HepG2 (cell line): ENCODE measurements at regions not wholly inside any gene's neighbourhood (a gene's known extent, or its start where the extent isn't known, plus 50 kb on each side); places are given as distances from the start of the nearest gene placed in this dataset.

Source experiments
- ATAC-seq: fragments of 200-7000 bp; cut with Tn5 transposase; 3 replicates; pipeline ENCODE4 v1.9.1; 2020; ENCODE audit warnings: mild to moderate bottlenecking, moderate library complexity
- BruUV-seq: library from RNA; stranded (reverse); fragments of 400-500 nt; replicated peaks from 2 replicates; lab custom pipeline; 2021; lab: Mats Ljungman, UMichigan
- CTCF ChIA-PET: fragments of 300-600 bp; formaldehyde crosslinking; extraction: SDS; loops from one replicate; lab custom pipeline; 2021; ENCODE audit warnings: low total read pairs, inconsistent platforms, low intra/inter-chr PET ratio; lab: Yijun Ruan, JAX
- POLR2A ChIA-PET: fragments of 350-600 bp; sonication (Branson Sonifier 250); formaldehyde crosslinking; loops from one replicate; lab custom pipeline; 2020; ENCODE audit warnings: antibody characterized with exemption, inconsistent platforms; lab: Yijun Ruan, JAX
- DNase-seq: peaks from one replicate; pipeline ENCODE4 v3.0.0-alpha.2; 2015; ENCODE audit warnings: low spot score
- FAIRE-seq: peaks from 3 replicates; lab custom pipeline; 2011; peaks lifted over from hg19 to GRCh38; lab: Jason Lieb, UNC
- H2AFZ ChIP-seq: one replicate; pipeline ENCODE4 v1.6.1; 2011; ENCODE audit warnings: low read length, inconsistent platforms
- H3K27ac ChIP-seq: fragments of 300-600 bp; 3 replicates; pipeline ENCODE4 v1.8.0; 2011; ENCODE audit warnings: mixed run types, mild to moderate bottlenecking, mixed read lengths, low read length, inconsistent platforms; ENCODE audit not compliant: insufficient read depth; ENCODE audit errors: extremely low read length
- H3K27me3 ChIP-seq, 2 experiments: fragments of 200-600 bp in 1 of 2; 2 replicates in 1 of 2; 3 replicates in 1 of 2; pipeline versions ENCODE4 v1.6.0 to v1.8.0; 2011; ENCODE audit warnings: low read length in 2 of 2, mild to moderate bottlenecking in 2 of 2, moderate library complexity in 2 of 2, inconsistent platforms in 1 of 2; ENCODE audit not compliant: insufficient read depth in 2 of 2, control insufficient read depth in 1 of 2
- H3K36me3 ChIP-seq, 2 experiments: fragments of 200-600 bp in 1 of 2; replicated peaks in 1 of 2; 2 replicates in 1 of 2; 3 replicates in 1 of 2; pipeline versions ENCODE4 v1.5.1 to v1.8.0; 2011; ENCODE audit warnings: low read length in 2 of 2, inconsistent platforms in 1 of 2; ENCODE audit not compliant: insufficient read depth in 2 of 2, control insufficient read depth in 1 of 2
- H3K4me1 ChIP-seq: 2 replicates; pipeline ENCODE4 v1.5.1; 2012; ENCODE audit warnings: low read length, inconsistent platforms; ENCODE audit not compliant: insufficient read depth
- H3K4me2 ChIP-seq: 2 replicates; pipeline ENCODE4 v1.6.0; 2011; ENCODE audit warnings: low read depth, low read length, inconsistent platforms
- H3K4me3 ChIP-seq, 3 experiments: fragments of 200-600 bp in 1 of 3; sonication (generic), shearing (Covaris generic) in 1 of 3; replicated peaks in 1 of 3; 2 replicates each; pipeline ENCODE4 v1.5.1; 2011 to 2016; ENCODE audit warnings: low read length in 3 of 3, inconsistent platforms in 2 of 3, low read depth in 2 of 3, mild to moderate bottlenecking in 2 of 3, control low read depth in 1 of 3, mixed read lengths in 1 of 3; ENCODE audit not compliant: insufficient read depth in 1 of 3
- H3K79me2 ChIP-seq: one replicate; pipeline ENCODE4 v1.6.1; 2011; ENCODE audit warnings: low read length, inconsistent platforms; ENCODE audit not compliant: insufficient read depth
- H3K9ac ChIP-seq: 2 replicates; pipeline ENCODE4 v1.6.0; 2011; ENCODE audit warnings: mild to moderate bottlenecking, low read depth, low read length, inconsistent platforms; ENCODE audit not compliant: insufficient read depth
- H3K9me3 ChIP-seq: 2 replicates; pipeline ENCODE4 v1.5.1; 2012; ENCODE audit warnings: mild to moderate bottlenecking, low read length
- H4K20me1 ChIP-seq: 2 replicates; pipeline ENCODE4 v1.6.0; 2011; ENCODE audit warnings: inconsistent platforms, mild to moderate bottlenecking, low read length, moderate library complexity; ENCODE audit not compliant: insufficient read depth
- ATM ChIP-seq: fragments of 450-650 bp; IDR thresholded peaks from 2 replicates; pipeline ENCODE4 v1.7.1; 2017; ENCODE audit warnings: mild to moderate bottlenecking, borderline replicate concordance
- BORCS8-MEF2B ChIP-seq: sonication (generic); formaldehyde crosslinking; IDR thresholded peaks from 2 replicates; pipeline ENCODE4 v1.8.0; 2022; ENCODE audit warnings: mild to moderate bottlenecking, missing genetic modification reagents
- FOXJ3 ChIP-seq: sonication (generic); formaldehyde crosslinking; IDR thresholded peaks from 2 replicates; pipeline ENCODE4 v1.4.0; 2020; ENCODE audit warnings: missing genetic modification reagents, mild to moderate bottlenecking, borderline replicate concordance
- FOXK1 ChIP-seq: sonication (generic); formaldehyde crosslinking; IDR thresholded peaks from 2 replicates; pipeline ENCODE4 v1.4.0; 2020; ENCODE audit warnings: low read depth, missing genetic modification reagents, borderline replicate concordance
- HOXA3 ChIP-seq: sonication (generic); formaldehyde crosslinking; IDR thresholded peaks from 2 replicates; pipeline ENCODE4 v1.5.0; 2020; ENCODE audit warnings: missing genetic modification reagents
- MEIS2 ChIP-seq: sonication (generic); formaldehyde crosslinking; IDR thresholded peaks from 2 replicates; pipeline ENCODE4 v1.9.0; 2021; ENCODE audit warnings: mild to moderate bottlenecking, missing genetic modification reagents
- NPAS2 ChIP-seq: sonication (generic); formaldehyde crosslinking; IDR thresholded peaks from 2 replicates; pipeline ENCODE4 v1.8.0; 2022; ENCODE audit warnings: mild to moderate bottlenecking, missing genetic modification reagents, borderline replicate concordance
- PLRG1 ChIP-seq: fragments of 450-650 bp; conservative IDR thresholded peaks from 2 replicates; pipeline ENCODE4 v1.6.1; 2016
- TEF ChIP-seq: sonication (generic); formaldehyde crosslinking; IDR thresholded peaks from 2 replicates; pipeline ENCODE4 v1.5.0; 2020; ENCODE audit warnings: missing genetic modification reagents
- ZNF124 ChIP-seq: sonication (generic); formaldehyde crosslinking; IDR thresholded peaks from 2 replicates; pipeline ENCODE4 v1.4.0; 2020; ENCODE audit warnings: missing genetic modification reagents
- ZNF503 ChIP-seq: sonication (generic); formaldehyde crosslinking; IDR thresholded peaks from 2 replicates; pipeline ENCODE4 v1.4.0; 2020; ENCODE audit warnings: missing genetic modification reagents
- ZNF510 ChIP-seq: sonication (generic); formaldehyde crosslinking; IDR thresholded peaks from 2 replicates; pipeline ENCODE4 v1.4.0; 2020; ENCODE audit warnings: low read depth, mild to moderate bottlenecking, missing genetic modification reagents
- ZNF552 ChIP-seq: sonication (generic); formaldehyde crosslinking; IDR thresholded peaks from 2 replicates; pipeline ENCODE4 v1.9.0; 2022; ENCODE audit warnings: missing genetic modification reagents, mild to moderate bottlenecking, borderline replicate concordance
- WGBS: methylation state at CpG from one replicate; pipeline ENCODE4 v1.1.6; 2017; ENCODE audit warnings: low lambda C conversion rate; 5-methylcytosine and 5-hydroxymethylcytosine counted together
- in situ Hi-C: cut with HindIII; loops from 2 replicates; pipeline ENCODE4 v1.10.0; 2017; ENCODE audit warnings: low pct_unique_long_range_greater_than_20kb; ENCODE audit not compliant: extremely low pct_ligation_motif_present
- intact Hi-C: fragments of 100-400 bp; cut with micrococcal nuclease; formaldehyde crosslinking; loops from one replicate; pipeline ENCODE4 v1.10.0; 2022; ENCODE audit not compliant: unreplicated experiment
- TF ChIP-seq, protein P1 (sequence below): sonication (generic); formaldehyde crosslinking; IDR thresholded peaks from 2 replicates; pipeline ENCODE4 v1.4.0; 2020; ENCODE audit warnings: missing genetic modification reagents; ENCODE audit errors: not compliant biosample characterization

GRCh38 chr7:25385506-25386136 is 157.3 kb upstream of the NPVF start:
- TF ChIP-seq, protein P1, sequence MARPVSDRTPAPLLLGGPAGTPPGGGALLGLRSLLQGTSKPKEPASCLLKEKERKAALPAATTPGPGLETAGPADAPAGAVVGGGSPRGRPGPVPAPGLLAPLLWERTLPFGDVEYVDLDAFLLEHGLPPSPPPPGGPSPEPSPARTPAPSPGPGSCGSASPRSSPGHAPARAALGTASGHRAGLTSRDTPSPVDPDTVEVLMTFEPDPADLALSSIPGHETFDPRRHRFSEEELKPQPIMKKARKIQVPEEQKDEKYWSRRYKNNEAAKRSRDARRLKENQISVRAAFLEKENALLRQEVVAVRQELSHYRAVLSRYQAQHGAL (CRISPR knock-in tag), result no peak
- TF ChIP-seq PLRG1 (no peak), ATM (no peak), ZNF552 (CRISPR knock-in tag) (no peak), NPAS2 (no peak), FOXK1 (CRISPR knock-in tag) (no peak), BORCS8-MEF2B (CRISPR knock-in tag) (no peak), HOXA3 (CRISPR knock-in tag) (no peak), MEIS2 (CRISPR knock-in tag) (no peak), ZNF124 (CRISPR knock-in tag) (no peak), TEF (CRISPR knock-in tag) (no peak), ZNF503 (CRISPR knock-in tag) (no peak), FOXJ3 (CRISPR knock-in tag) (no peak), ZNF510 (no peak)
- 11% methylated on average over 4 of the region's 10 CpGs for WGBS
- Histone ChIP-seq H4K20me1 (no peaks in the 10 kb centered on the region), H3K9me3 (no peaks in the 10 kb centered on the region), H2AFZ (no peak overlapping the region), H3K4me1 (no peaks in the 10 kb centered on the region), H3K9ac (no peak overlapping the region), H3K27me3 (peaks cover 0 to 2% of the 10 kb centered on the region in 2 experiments; a peak in 2 of 5 replicates), H3K27ac (no peak overlapping the region), H3K4me2 (no peak overlapping the region), H3K4me3 (no peak overlapping the region), H3K79me2 (no peaks in the 10 kb centered on the region), H3K36me3 (no peaks in the 10 kb centered on the region)
- POLR2A ChIA-PET, result no interaction called here
- DNase-seq (no peak), FAIRE-seq (no peak), ATAC-seq (no peak)
- BruUV-seq, result no TSS peak
- CTCF ChIA-PET, result no interaction called here
- in situ Hi-C loops, result loop anchor here (5.0 to 10.0 kb wide), 3 partner anchors 128 to 467 kb away; no protein-coding TSS in a partner anchor
- intact Hi-C loops, result no loop called here
